ENCODE measurements at regions not wholly inside any gene's neighbourhood (a gene's known extent, or its start where the extent isn't known, plus 50 kb on each side); places are given as distances from the start of the nearest gene placed in this dataset.

GRCh38 chr9:79939819-79940218 lies 368.1 kb downstream of the TLE4 start:
- WGBS (ENCODE audit: extremely low coverage, insufficient read length, low lambda C conversion rate) = no CpG with 5 or more reads among the region's 5 CpGs
- TF ChIP-seq CTCF (conservative IDR thresholded peaks at IDR 0.05) = no peak
- no peaks in the 10 kb centered on the region for H3K27me3 Mint-ChIP-seq (ENCODE audit: low read depth)
- no peak overlapping the region for H2BK12ac ChIP-seq (ENCODE audit: insufficient read length, low read depth, low read length)
- no peak overlapping the region for H3K4me2 ChIP-seq (ENCODE audit: insufficient read depth, insufficient read length, low read length)
- no peak overlapping the region for H2BK20ac ChIP-seq (ENCODE audit: low read depth, low read length, poor library complexity, severe bottlenecking)
- H2BK120ac ChIP-seq (ENCODE audit: low read depth, low read length, poor library complexity, severe bottlenecking) = no peak overlapping the region
- H2BK5ac ChIP-seq (ENCODE audit: insufficient read length, low read length) = no peak overlapping the region
- no peak overlapping the region for H3K14ac ChIP-seq (ENCODE audit: insufficient read depth, low read length)
- H3K4me3 Mint-ChIP-seq = no peak overlapping the region
- peaks cover 5 to 6% of the 10 kb centered on the region in 2 experiments for H3K4me1 Mint-ChIP-seq
- no peak overlapping the region for H4K5ac ChIP-seq (ENCODE audit: insufficient read length, low read depth, low read length)
- no peak overlapping the region for H3K56ac ChIP-seq (ENCODE audit: insufficient read length, low read depth, low read length)
- no peak overlapping the region for H2AK5ac ChIP-seq (ENCODE audit: insufficient read length, low read length)
- H3K79me1 ChIP-seq (ENCODE audit: insufficient read depth, low read depth, low read length, poor library complexity, severe bottlenecking) = no peaks in the 10 kb centered on the region
- H2BK15ac ChIP-seq (ENCODE audit: low read depth, low read length) = no peak overlapping the region
- no peak overlapping the region for H4K91ac ChIP-seq (ENCODE audit: insufficient read length, low read depth, low read length)
- H3K23me2 ChIP-seq (ENCODE audit: insufficient read length, low read depth, low read length, poor library complexity, severe bottlenecking) = no peaks in the 10 kb centered on the region
- no peaks in the 10 kb centered on the region for H3K36me3 Mint-ChIP-seq (ENCODE audit: insufficient read depth in 1 of 3, low read depth in 3 of 3)
- H3K9me3 Mint-ChIP-seq = 0 out of 5 replicates have a peak, but pooled peaks cover 0 to 2% of the 10 kb centered on the region in 2 experiments
- no peak overlapping the region for H3K18ac ChIP-seq (ENCODE audit: insufficient read length, low read depth, low read length)
- H3K9ac ChIP-seq (ENCODE audit: extremely low read depth, insufficient read length, low read length) = no peak overlapping the region
- H4K20me1 ChIP-seq (ENCODE audit: control insufficient read depth, insufficient read depth, insufficient read length) = no peaks in the 10 kb centered on the region
- H3K9me3 ChIP-seq (ENCODE audit: control insufficient read depth, low read depth, low read length) = no peaks in the 10 kb centered on the region
- no peak overlapping the region for H3T11ph ChIP-seq (ENCODE audit: low read length)
- H3K27me3 ChIP-seq (ENCODE audit: insufficient read depth, low read length) = no peaks in the 10 kb centered on the region
- H3K4ac ChIP-seq (ENCODE audit: low read depth, low read length) = no peak overlapping the region
- no peaks in the 10 kb centered on the region for H3K79me2 ChIP-seq (ENCODE audit: insufficient read depth, low read length)
- no peak overlapping the region for H3K23ac ChIP-seq (ENCODE audit: insufficient read length, low read depth, low read length)
- H4K8ac ChIP-seq (replicated peaks; ENCODE audit: insufficient read length, low read depth, low read length) = no peak overlapping the region
- H2AFZ ChIP-seq (ENCODE audit: low read length) = no peak overlapping the region
- no peaks in the 10 kb centered on the region for H3K4me1 ChIP-seq (ENCODE audit: insufficient read depth, low read length)
- H3K27ac Mint-ChIP-seq = no peak overlapping the region
- DNase-seq = no peak
- no peak overlapping the region for H3K27ac ChIP-seq (ENCODE audit: insufficient read length, low read depth, low read length)

Measured in H9 (cell line).